T47D (cell line): ENCODE measurements at regions not wholly inside any gene's neighbourhood (a gene's known extent, or its start where the extent isn't known, plus 50 kb on each side); places are given as distances from the start of the nearest gene placed in this dataset.

Experiments used
- DNase-seq, 2 experiments: peaks; one replicate each; pipeline versions ENCODE4 v3.0.0 to v3.0.0-alpha.2; 2011 to 2012; ENCODE audit warnings: low read depth in 1 of 2, low spot score in 1 of 2
- JUND ChIP-seq: IDR thresholded peaks from 2 replicates; pipeline ENCODE4 v1.6.1; 2012; ENCODE audit warnings: low read depth
- in situ Hi-C: cut with HindIII; loops from 2 replicates; pipeline ENCODE4 v1.10.0; 2016; ENCODE audit warnings: low sequenced_read_pairs, low pct_unique_long_range_greater_than_20kb

DNA sequence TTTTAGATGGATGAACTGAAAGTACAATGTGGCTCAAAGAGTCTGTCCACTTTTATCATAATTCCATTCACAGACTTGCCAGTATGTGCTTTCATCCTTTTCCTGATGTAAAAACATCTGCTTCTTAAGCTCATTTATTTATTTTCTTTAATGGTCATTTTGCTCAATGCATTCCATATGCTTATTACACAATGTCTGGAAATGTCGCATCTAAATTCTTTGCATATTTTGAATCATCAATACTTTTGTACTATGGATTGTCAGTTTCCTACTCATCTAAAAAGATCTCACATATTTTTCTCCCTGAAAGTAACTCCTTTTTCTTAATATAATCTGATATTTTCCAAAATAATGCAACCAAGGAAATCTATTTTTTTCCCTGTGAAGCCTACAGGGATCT lies 1315.8 kb downstream of the EFNB2 start:
- in situ Hi-C loops = no loop called here

DNA sequence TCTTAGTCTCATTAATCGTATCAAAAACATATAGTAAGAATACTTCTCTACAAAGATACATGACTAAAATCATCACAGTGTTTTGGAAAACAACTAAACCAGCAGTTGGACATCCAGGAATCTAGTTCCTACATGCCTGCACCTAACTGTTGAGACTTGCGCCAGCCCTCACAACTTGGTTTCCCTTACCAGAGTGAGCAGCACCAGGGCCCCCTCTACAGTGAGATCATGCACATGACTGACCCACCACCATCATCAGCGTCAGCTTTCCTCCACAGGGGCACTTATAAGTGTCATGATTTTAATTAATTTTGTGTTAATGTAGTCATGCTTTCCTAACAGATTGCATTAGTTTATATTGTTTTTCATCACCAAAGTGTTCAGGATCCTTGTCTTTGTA lies 1322.0 kb downstream of the EFNB2 start:
- TF ChIP-seq JUND = no peak
- DNase-seq = no peak
- in situ Hi-C loops = no loop called here

More for the DNA sequence above, 1315.8 kb downstream of the EFNB2 start:
- DNase-seq = no peak
- TF ChIP-seq JUND = no peak

- TF ChIP-seq JUND = no peak
- peak in 1 of 2 experiments; percentile 3 for DNase-seq
- in situ Hi-C loops = no loop called here
These were observed 1327.7 kb downstream of the EFNB2 start for GRCh38 chr13:105207572-105208293.

GRCh38 chr13:105202354-105202753 lies 1333.1 kb downstream of the EFNB2 start:
- TF ChIP-seq JUND = no peak
- DNase-seq = peak in 1 of 2 experiments; percentile 41
- in situ Hi-C loops = no loop called here

DNA sequence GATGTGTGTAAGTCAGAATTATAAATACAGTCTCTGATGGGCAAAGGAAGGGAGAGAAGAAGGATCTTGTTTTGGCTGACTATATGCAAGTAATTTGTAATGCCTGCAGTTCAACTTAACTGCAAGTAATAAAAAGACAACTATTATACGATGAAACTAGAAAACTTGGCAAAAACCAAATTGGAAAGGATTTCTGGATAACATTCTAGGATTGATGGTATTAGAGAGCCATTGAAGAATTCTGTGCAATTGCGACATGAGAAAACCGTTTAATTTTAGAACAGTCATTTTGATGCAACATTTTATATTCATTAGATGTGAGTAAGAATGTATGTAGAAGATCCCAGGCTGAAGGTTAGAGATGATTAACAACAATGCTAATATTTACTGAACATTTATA lies 1334.1 kb downstream of the EFNB2 start:
- no peak for TF ChIP-seq JUND
- in situ Hi-C loops = no loop called here
- no peak for DNase-seq

- DNase-seq = no peak
- in situ Hi-C loops = no loop called here
- TF ChIP-seq JUND = no peak
These were observed 1335.3 kb downstream of the EFNB2 start for GRCh38 chr13:105200181-105200580.

DNA sequence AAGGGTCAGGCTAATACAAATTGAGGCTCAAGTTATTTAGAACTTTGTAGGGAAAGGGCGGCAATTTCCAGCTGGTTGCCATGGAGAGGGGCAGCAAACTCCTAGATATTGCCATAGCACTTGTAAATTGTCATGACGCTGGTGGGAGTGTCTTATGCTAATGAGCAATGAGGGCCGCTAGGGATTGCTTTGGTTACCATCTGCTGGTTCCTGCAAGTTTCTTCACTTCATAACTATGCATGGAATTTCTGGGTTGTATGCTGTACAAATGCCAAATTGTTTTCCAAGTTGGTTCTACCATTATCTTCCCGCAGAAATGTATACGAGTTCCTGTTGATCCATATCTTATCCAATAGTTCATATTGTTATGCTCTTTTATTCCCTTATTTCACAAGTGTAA lies 1339.4 kb downstream of the EFNB2 start:
- in situ Hi-C loops = no loop called here
- TF ChIP-seq JUND = peak; percentile 81
- peak; percentile 28 to 95 for DNase-seq

GRCh38 chr13:105193026-105193425 lies 1342.4 kb downstream of the EFNB2 start:
- TF ChIP-seq JUND = no peak
- no peak for DNase-seq
- in situ Hi-C loops = no loop called here

DNA sequence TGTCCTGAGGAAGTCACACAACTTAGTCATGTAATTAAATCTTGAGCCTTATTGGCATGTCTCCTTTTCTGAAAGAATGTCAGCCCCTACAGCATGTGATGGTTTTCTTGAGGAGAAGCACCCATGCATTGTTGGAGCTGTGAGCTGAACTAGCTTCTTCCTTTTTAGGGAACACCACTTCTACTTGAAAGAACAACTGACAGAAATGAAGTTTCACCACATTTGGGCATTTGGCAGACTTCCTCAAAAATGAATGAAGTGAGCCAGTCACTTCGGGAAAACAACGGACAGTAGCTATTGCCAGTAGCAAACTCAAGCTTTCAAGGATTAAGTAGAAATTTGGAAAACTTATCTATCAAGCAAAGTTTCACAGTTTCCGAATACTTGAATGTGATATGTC lies 1351.3 kb downstream of the EFNB2 start:
- TF ChIP-seq JUND = no peak
- no peak for DNase-seq
- in situ Hi-C loops = no loop called here

DNA sequence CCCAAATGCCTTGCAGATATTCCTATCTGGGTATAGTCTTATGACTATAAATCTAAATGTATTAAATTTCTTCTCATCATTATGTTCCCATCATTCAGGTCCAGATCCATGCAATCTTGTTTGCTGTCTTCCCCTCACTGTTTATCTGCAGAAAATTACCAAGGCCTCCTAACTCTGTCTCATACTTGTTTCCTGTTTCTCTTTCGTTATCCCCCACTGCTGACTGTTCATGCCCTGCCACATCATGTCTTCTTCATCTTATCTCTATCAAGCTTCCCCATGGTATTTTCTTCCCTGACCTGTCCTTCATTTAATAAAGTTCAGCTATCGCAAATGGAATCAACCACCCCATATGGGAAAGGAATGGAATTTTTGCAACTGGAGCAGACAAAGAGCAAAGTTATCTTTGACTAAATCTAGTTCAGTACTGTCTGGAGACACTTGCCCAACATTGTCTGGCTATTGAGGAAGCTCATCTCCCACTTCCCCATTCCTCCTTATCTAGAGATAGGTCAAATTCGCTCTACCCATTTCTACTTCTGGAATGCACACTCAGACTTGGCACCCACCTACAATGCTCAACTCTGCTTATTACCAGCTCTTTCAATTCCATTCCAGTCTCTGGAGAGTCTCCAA lies 1358.1 kb downstream of the EFNB2 start:
- in situ Hi-C loops = no loop called here
- DNase-seq = no peak
- no peak for TF ChIP-seq JUND

DNA sequence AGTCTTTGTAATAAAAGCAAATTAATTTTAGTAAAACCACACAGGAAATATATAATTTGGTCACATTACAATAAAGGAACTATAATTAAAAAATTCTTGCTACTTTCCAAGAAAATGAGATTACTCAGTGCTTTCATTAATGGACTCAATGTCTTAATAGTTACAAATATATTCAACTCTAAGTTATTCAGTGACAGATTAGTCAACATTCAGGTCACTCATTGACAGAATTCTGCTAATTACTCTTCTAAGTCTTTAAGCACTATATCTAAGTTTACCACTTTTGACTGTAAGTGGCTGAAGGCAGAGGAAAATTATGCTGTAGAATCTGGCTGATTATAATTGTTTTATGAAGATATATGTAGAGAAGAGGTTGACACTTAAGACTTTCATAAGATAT lies 1365.0 kb downstream of the EFNB2 start:
- in situ Hi-C loops = no loop called here
- no peak for TF ChIP-seq JUND
- DNase-seq = no peak

GRCh38 chr13:105168295-105168694 lies 1367.2 kb downstream of the EFNB2 start:
- TF ChIP-seq JUND = no peak
- no peak for DNase-seq
- in situ Hi-C loops = no loop called here

DNA sequence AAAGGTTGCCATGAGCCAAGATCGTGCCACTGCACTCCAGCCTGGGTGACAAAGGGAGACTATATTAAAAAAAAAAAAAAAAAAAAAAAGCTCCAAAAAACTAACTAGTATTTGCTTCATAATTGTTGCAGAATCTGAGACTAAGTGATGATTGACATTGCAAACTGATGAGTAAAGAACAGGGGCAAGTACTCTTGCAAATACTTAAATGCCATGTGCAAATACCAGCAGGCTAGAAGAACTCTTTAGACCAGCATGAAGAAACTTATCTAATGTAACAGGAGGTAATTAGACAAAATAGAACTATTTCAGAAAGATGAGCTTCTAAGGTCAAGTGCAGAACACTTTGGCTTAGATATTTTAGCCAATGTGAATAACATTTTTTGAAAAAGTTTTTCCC lies 1368.1 kb downstream of the EFNB2 start:
- in situ Hi-C loops = no loop called here
- no peak for TF ChIP-seq JUND
- DNase-seq = no peak
